ENCODE measurements at regions not wholly inside any gene's neighbourhood (a gene's known extent, or its start where the extent isn't known, plus 50 kb on each side); places are given as distances from the start of the nearest gene placed in this dataset.
"Not testable (repeated sequence)": the region's sequence is repeated elsewhere in the genome, so short reads cannot be mapped to it uniquely, and the experiment has no call there.

- no peaks in the 10 kb centered on the region for H3K27me3 ChIP-seq (ENCODE audit: control insufficient read depth, extremely low read depth, insufficient read depth, low read length)
- dilution Hi-C loops (cut with MboI; ENCODE audit: extremely low pct_ligation_motif_present, low sequenced_read_pairs), result no loop called here
- TF ChIP-seq CTCF (optimal IDR thresholded peaks at IDR 0.05 in 1 of 3, IDR thresholded peaks at IDR 0.05 in 1 of 3, conservative IDR thresholded peaks at IDR 0.05 in 1 of 3; ENCODE audit: extremely low read depth in 1 of 3, insufficient read depth in 2 of 3, low read length in 3 of 3) (no peak), EZH2 (IDR thresholded peaks at IDR 0.05; ENCODE audit: low read length) (no peak)
- DNase-seq (ENCODE audit: low read depth, low spot score) (no peak), FAIRE-seq (no peak)
- H3K79me2 ChIP-seq (ENCODE audit: control insufficient read depth, insufficient read depth, low read length), result no peaks in the 10 kb centered on the region
- no peak overlapping the region for H2AFZ ChIP-seq (ENCODE audit: control insufficient read depth, low read length)
- H3K4me1 ChIP-seq (ENCODE audit: control insufficient read depth, extremely low read depth, insufficient read depth, low read length), result no peaks in the 10 kb centered on the region
- no peak overlapping the region for H3K4me3 ChIP-seq (ENCODE audit: control insufficient read depth in 2 of 3, extremely low read depth in 1 of 3, insufficient read depth in 2 of 3, low read depth in 1 of 3, low read length in 3 of 3)
- no peaks in the 10 kb centered on the region for H3K9me1 ChIP-seq (ENCODE audit: control insufficient read depth, extremely low read depth, insufficient read depth, low read length)
- H3K27ac ChIP-seq (ENCODE audit: control insufficient read depth, insufficient read depth, low read length), result no peak overlapping the region
- H3K4me2 ChIP-seq (ENCODE audit: control insufficient read depth, extremely low read depth, insufficient read depth, low read depth, low read length), result no peak overlapping the region
- no peaks in the 10 kb centered on the region for H3K9me3 ChIP-seq (ENCODE audit: control insufficient read depth, low read depth, low read length)
- no peaks in the 10 kb centered on the region for H4K20me1 ChIP-seq (ENCODE audit: control insufficient read depth, extremely low read depth, insufficient read depth, low read length)
- no peak overlapping the region for H3K9ac ChIP-seq (ENCODE audit: control insufficient read depth, extremely low read depth, insufficient read depth, low read length)
- H3K36me3 ChIP-seq (ENCODE audit: control insufficient read depth in 2 of 2, extremely low read depth in 1 of 2, insufficient read depth in 2 of 2, low read length in 2 of 2), result no peaks in the 10 kb centered on the region
Observed at GRCh38 chr6:12538881-12539357, 177.6 kb upstream of the PHACTR1 start.

GRCh38 chr6:12542319-12543115 is 174.1 kb upstream of the PHACTR1 start:
- H3K79me2 ChIP-seq (ENCODE audit: control insufficient read depth, insufficient read depth, low read length); H3K4me2 ChIP-seq (ENCODE audit: control insufficient read depth, extremely low read depth, insufficient read depth, low read depth, low read length); DNase-seq (ENCODE audit: low read depth, low spot score); dilution Hi-C loops (cut with MboI; ENCODE audit: extremely low pct_ligation_motif_present, low sequenced_read_pairs); H2AFZ ChIP-seq (ENCODE audit: control insufficient read depth, low read length); H3K9me3 ChIP-seq (ENCODE audit: control insufficient read depth, low read depth, low read length); H3K27me3 ChIP-seq (ENCODE audit: control insufficient read depth, extremely low read depth, insufficient read depth, low read length); FAIRE-seq; H3K36me3 ChIP-seq (ENCODE audit: control insufficient read depth in 2 of 2, extremely low read depth in 1 of 2, insufficient read depth in 2 of 2, low read length in 2 of 2); H3K27ac ChIP-seq (ENCODE audit: control insufficient read depth, insufficient read depth, low read length); H3K9me1 ChIP-seq (ENCODE audit: control insufficient read depth, extremely low read depth, insufficient read depth, low read length); H4K20me1 ChIP-seq (ENCODE audit: control insufficient read depth, extremely low read depth, insufficient read depth, low read length); H3K4me3 ChIP-seq (ENCODE audit: control insufficient read depth in 2 of 3, extremely low read depth in 1 of 3, insufficient read depth in 2 of 3, low read depth in 1 of 3, low read length in 3 of 3); H3K9ac ChIP-seq (ENCODE audit: control insufficient read depth, extremely low read depth, insufficient read depth, low read length): not testable (repeated sequence)
- peaks cover 14% of the 10 kb centered on the region for H3K4me1 ChIP-seq (ENCODE audit: control insufficient read depth, extremely low read depth, insufficient read depth, low read length)

GRCh38 chr6:12543953-12544352 is 172.6 kb upstream of the PHACTR1 start:
- H3K36me3 ChIP-seq (ENCODE audit: control insufficient read depth in 2 of 2, extremely low read depth in 1 of 2, insufficient read depth in 2 of 2, low read length in 2 of 2), result no peaks in the 10 kb centered on the region
- H3K9me3 ChIP-seq (ENCODE audit: control insufficient read depth, low read depth, low read length), result no peaks in the 10 kb centered on the region
- H3K4me1 ChIP-seq (ENCODE audit: control insufficient read depth, extremely low read depth, insufficient read depth, low read length), result peaks cover 14% of the 10 kb centered on the region
- H3K4me3 ChIP-seq (ENCODE audit: control insufficient read depth in 2 of 3, extremely low read depth in 1 of 3, insufficient read depth in 2 of 3, low read depth in 1 of 3, low read length in 3 of 3), result no peak overlapping the region
- DNase-seq (ENCODE audit: low read depth, low spot score) (no peak), FAIRE-seq (no peak)
- H3K27ac ChIP-seq (ENCODE audit: control insufficient read depth, insufficient read depth, low read length), result no peak overlapping the region
- no peaks in the 10 kb centered on the region for H4K20me1 ChIP-seq (ENCODE audit: control insufficient read depth, extremely low read depth, insufficient read depth, low read length)
- TF ChIP-seq CTCF (optimal IDR thresholded peaks at IDR 0.05 in 1 of 3, IDR thresholded peaks at IDR 0.05 in 1 of 3, conservative IDR thresholded peaks at IDR 0.05 in 1 of 3; ENCODE audit: extremely low read depth in 1 of 3, insufficient read depth in 2 of 3, low read length in 3 of 3), result no peak
- no peak for TF ChIP-seq EZH2 (IDR thresholded peaks at IDR 0.05; ENCODE audit: low read length)
- H3K27me3 ChIP-seq (ENCODE audit: control insufficient read depth, extremely low read depth, insufficient read depth, low read length), result no peaks in the 10 kb centered on the region
- H2AFZ ChIP-seq (ENCODE audit: control insufficient read depth, low read length), result no peak overlapping the region
- no peaks in the 10 kb centered on the region for H3K79me2 ChIP-seq (ENCODE audit: control insufficient read depth, insufficient read depth, low read length)
- dilution Hi-C loops (cut with MboI; ENCODE audit: extremely low pct_ligation_motif_present, low sequenced_read_pairs), result no loop called here
- H3K4me2 ChIP-seq (ENCODE audit: control insufficient read depth, extremely low read depth, insufficient read depth, low read depth, low read length), result no peak overlapping the region
- no peaks in the 10 kb centered on the region for H3K9me1 ChIP-seq (ENCODE audit: control insufficient read depth, extremely low read depth, insufficient read depth, low read length)
- no peak overlapping the region for H3K9ac ChIP-seq (ENCODE audit: control insufficient read depth, extremely low read depth, insufficient read depth, low read length)
